Gastrocnemius medialis (tissue), 4 donors: ENCODE measurements at regions not wholly inside any gene's neighbourhood (a gene's known extent, or its start where the extent isn't known, plus 50 kb on each side); places are given as distances from the start of the nearest gene placed in this dataset.

Experiments used
- ATAC-seq, 2 donors: fragments of 150-250 bp; one replicate each; pipeline ENCODE4 v1.9.1; 2016
- DNase-seq, 2 donors: peaks; one replicate each; pipeline ENCODE4 v3.0.0-alpha.2; 2019
- H3K27ac ChIP-seq, 4 donors: fragments of 200-600 bp; sonication (generic); 1 replicate in 1 of 4; 2 replicates in 3 of 4; pipeline ENCODE4 v1.5.1; 2016 to 2018; ENCODE audit warnings: mild to moderate bottlenecking in 2 of 4, moderate library complexity in 1 of 4
- H3K27me3 ChIP-seq, 3 donors: fragments of 200-600 bp; sonication (generic) in 2 of 3; 1 replicate in 1 of 3; 2 replicates in 2 of 3; pipeline versions ENCODE4 v1.5.1 to v1.6.0; 2016 to 2019; ENCODE audit warnings: mild to moderate bottlenecking in 1 of 3, moderate library complexity in 1 of 3
- H3K36me3 ChIP-seq, 2 donors: fragments of 200-600 bp; sonication (generic) in 1 of 2; one replicate each; pipeline ENCODE4 v1.5.1; 2017 to 2018
- H3K4me1 ChIP-seq, 2 donors: fragments of 200-600 bp; sonication (generic) in 1 of 2; one replicate each; pipeline ENCODE4 v1.5.1; 2016 to 2017; ENCODE audit warnings: mild to moderate bottlenecking in 2 of 2
- H3K4me3 ChIP-seq, 4 donors: fragments of 200-600 bp; sonication (generic) in 3 of 4; 1 replicate in 1 of 4; 2 replicates in 3 of 4; pipeline ENCODE4 v1.5.1; 2016 to 2019; ENCODE audit warnings: mild to moderate bottlenecking in 2 of 4
- H3K9me3 ChIP-seq, 3 donors: fragments of 200-600 bp; sonication (generic) in 2 of 3; 1 replicate in 1 of 3; 2 replicates in 2 of 3; pipeline ENCODE4 v1.5.1; 2016 to 2019
- POLR2A ChIP-seq, 2 donors: fragments of 450-650 bp; IDR thresholded peaks; one replicate each; pipeline ENCODE4 v1.6.1; 2017; ENCODE audit warnings: antibody characterized with exemption in 2 of 2, mild to moderate bottlenecking in 2 of 2, moderate library complexity in 2 of 2
- in situ Hi-C, 4 donors: fragments of 200-750 bp; cut with MboI; loops; one replicate each; pipeline versions ENCODE4 v1.15.0 to v1.8.0; 2017; ENCODE audit warnings: low sequenced_read_pairs in 4 of 4
- intact Hi-C: fragments of 100-400 bp; cut with DNase I; formaldehyde crosslinking; loops from one replicate; pipeline ENCODE4 v1.15.1; 2023; ENCODE audit warnings: low total_unique reads
- microRNA-seq, 2 donors: library from miRNA; unstranded; fragments of <30 nt; microRNA quantifications; one replicate each; pipeline ENCODE4, GENCODE V29; 2016; ENCODE audit warnings: borderline replicate concordance in 2 of 2
- TF ChIP-seq, protein P1 (sequence below), 5 experiments: fragments of 450-650 bp in 3 of 5; fragments of 200-600 bp in 2 of 5; sonication (generic) in 2 of 5; IDR thresholded peaks in 4 of 5; conservative IDR thresholded peaks in 1 of 5; 1 replicate in 4 of 5; 2 replicates in 1 of 5; pipeline ENCODE4 v1.5.1; 2016 to 2019; ENCODE audit warnings: antibody characterized with exemption in 5 of 5, mild to moderate bottlenecking in 3 of 5, moderate library complexity in 3 of 5

DNA sequence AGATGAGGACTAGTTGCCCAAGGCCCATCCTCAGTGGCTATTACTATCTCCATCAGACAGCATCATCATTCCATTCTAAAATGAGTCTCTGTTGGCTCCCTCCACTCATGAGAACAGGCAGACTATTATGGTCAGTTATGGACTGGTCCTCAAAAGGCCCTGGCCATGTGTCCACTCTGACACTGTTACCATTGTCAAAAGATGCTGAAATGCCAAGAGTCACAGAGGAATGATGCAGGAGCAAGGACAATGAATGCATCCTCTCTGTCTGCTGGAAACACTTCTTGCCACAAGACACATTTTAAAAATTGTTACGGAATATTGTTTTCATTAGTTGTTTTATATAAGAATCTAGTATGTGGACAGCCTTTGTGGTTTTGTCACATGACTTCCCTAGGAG lies 53.3 kb upstream of the STT3B start:
- H3K36me3 ChIP-seq = no peaks in the 10 kb centered on the region
- no peaks in the 10 kb centered on the region for H3K9me3 ChIP-seq
- DNase-seq = no peak
- H3K27me3 ChIP-seq = no peaks in the 10 kb centered on the region
- no peaks in the 10 kb centered on the region for H3K4me1 ChIP-seq
- H3K4me3 ChIP-seq = no peak overlapping the region
- no peak for ATAC-seq
- TF ChIP-seq POLR2A (IDR thresholded peaks at IDR 0.05) = no peak
- TF ChIP-seq, protein P1, sequence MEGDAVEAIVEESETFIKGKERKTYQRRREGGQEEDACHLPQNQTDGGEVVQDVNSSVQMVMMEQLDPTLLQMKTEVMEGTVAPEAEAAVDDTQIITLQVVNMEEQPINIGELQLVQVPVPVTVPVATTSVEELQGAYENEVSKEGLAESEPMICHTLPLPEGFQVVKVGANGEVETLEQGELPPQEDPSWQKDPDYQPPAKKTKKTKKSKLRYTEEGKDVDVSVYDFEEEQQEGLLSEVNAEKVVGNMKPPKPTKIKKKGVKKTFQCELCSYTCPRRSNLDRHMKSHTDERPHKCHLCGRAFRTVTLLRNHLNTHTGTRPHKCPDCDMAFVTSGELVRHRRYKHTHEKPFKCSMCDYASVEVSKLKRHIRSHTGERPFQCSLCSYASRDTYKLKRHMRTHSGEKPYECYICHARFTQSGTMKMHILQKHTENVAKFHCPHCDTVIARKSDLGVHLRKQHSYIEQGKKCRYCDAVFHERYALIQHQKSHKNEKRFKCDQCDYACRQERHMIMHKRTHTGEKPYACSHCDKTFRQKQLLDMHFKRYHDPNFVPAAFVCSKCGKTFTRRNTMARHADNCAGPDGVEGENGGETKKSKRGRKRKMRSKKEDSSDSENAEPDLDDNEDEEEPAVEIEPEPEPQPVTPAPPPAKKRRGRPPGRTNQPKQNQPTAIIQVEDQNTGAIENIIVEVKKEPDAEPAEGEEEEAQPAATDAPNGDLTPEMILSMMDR (IDR thresholded peaks at IDR 0.05 in 4 of 5, conservative IDR thresholded peaks at IDR 0.05 in 1 of 5) = no peak
- in situ Hi-C loops = no loop called here
- H3K27ac ChIP-seq = no peak overlapping the region
- intact Hi-C loops = no loop called here

DNA sequence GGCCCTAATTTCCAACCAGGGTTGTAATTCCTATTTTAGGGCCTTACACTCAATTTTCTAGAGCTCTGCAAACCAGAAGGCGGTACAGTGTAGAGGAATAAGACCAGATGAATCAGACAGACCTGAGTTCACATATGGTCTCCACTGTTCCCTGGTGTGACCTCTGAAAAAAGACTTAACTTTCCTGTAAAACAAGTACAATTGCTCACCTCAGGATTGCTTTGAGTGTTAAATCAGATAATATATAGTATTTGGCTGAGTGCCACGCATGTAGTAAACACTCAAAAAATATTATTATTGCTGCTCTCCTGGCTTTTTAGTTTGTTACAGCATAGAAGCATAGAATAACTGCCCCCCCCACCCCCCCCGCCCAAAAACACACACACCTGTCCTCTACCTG lies 51.0 kb upstream of the STT3B start:
- H3K4me3 ChIP-seq = no peak overlapping the region
- ATAC-seq (no peak), DNase-seq (no peak)
- no peak for TF ChIP-seq POLR2A (IDR thresholded peaks at IDR 0.05)
- TF ChIP-seq, protein P1 (IDR thresholded peaks at IDR 0.05 in 4 of 5, conservative IDR thresholded peaks at IDR 0.05 in 1 of 5) = no peak
- no peaks in the 10 kb centered on the region for H3K9me3 ChIP-seq
- H3K27ac ChIP-seq = no peak overlapping the region
- H3K36me3 ChIP-seq = no peaks in the 10 kb centered on the region
- intact Hi-C loops (no loop called here), in situ Hi-C loops (no loop called here)
- no peaks in the 10 kb centered on the region for H3K27me3 ChIP-seq
- no peaks in the 10 kb centered on the region for H3K4me1 ChIP-seq

DNA sequence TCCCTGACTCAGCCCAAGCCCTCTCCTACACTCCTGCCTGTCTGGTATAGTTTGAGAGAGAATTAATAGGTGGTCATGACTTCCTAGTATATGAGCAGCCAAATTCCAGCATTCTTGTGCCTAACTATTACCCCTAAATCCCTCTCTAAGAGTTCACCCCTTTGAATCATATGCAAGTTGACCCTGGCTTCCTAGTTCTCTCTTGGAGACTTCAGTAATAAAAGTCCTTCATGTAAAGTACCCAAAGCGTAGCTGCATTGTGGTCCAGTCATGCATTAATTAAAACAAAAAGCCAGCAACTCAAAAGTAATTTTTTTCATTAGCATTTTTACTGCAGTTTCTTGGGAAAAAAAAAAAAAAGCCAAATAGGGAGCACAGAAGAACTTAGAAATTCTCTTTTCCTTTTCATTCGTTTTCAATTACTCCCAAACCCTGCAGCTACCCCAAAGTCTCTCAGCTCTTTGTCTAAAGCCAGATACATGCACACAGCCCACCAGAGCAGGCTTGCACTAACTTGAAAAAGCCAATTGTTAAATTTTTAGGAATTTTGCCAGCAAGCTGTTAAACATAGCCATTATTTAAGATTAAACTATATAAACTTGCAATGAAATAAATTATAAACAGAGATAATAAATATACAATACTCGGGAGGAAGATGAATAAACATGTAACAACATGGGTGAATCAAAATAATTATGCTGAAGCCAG lies 50.1 kb upstream of the STT3B start:
- ATAC-seq (no peak), DNase-seq (no peak)
- Histone ChIP-seq H3K9me3 (no peaks in the 10 kb centered on the region), H3K27ac (no peak overlapping the region), H3K36me3 (no peaks in the 10 kb centered on the region), H3K27me3 (no peaks in the 10 kb centered on the region), H3K4me1 (no peaks in the 10 kb centered on the region), H3K4me3 (no peak overlapping the region)
- in situ Hi-C loops = no loop called here
- TF ChIP-seq POLR2A (IDR thresholded peaks at IDR 0.05) = no peak
- TF ChIP-seq, protein P1 (IDR thresholded peaks at IDR 0.05 in 4 of 5, conservative IDR thresholded peaks at IDR 0.05 in 1 of 5) = no peak
- intact Hi-C loops = no loop called here

Small RNA genes in the stretch of these regions (microRNA-seq; reads per million reads assigned to microRNA genes)
- 0 to 2.4 reads per million in 2 donors for gene MIR466
